ENCODE measurements at regions not wholly inside any gene's neighbourhood (a gene's known extent, or its start where the extent isn't known, plus 50 kb on each side); places are given as distances from the start of the nearest gene placed in this dataset.
A peak's percentile ranks its signal among the peaks of the same experiment; 100 is the strongest.

DNA sequence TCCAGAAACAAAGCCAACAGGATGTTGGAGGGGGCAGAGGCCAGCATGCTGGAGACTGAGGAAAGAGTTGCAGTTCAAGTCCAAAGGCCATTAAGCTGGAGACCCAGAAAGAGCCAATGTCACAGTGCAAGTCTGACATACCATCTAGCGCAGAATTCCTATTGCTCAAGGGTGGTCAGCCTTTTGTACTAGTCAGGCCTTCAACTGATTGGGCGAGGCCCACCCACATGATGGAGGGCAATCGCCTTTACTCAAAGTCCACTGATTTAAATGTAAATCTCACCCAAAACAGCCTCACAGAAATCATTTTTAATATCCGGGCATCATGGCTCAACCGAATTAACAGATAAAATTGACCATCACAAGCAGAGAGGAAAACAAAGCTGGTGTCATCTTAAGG, 113.9 kb downstream of the RCN1 start:
- DNase-seq = no peak

DNA sequence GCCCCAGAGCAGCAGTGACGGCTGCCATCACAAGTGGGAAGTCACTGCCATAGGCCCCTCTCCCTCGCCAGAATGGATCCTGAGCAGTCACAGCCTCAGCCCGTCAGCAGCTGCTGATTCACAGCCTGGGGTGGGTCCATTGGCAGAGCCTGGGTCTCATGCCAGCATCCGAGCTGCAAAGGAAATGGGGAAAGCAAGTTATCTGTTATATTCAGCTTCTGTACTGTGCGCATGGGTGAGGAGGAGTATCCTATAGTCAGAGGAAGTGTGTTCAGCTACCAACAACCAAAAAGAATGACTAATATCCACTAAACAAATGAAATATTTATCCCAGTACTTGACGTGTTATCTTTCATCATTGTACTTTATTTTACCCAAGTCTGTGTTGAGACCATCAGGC, 119.7 kb downstream of the RCN1 start:
- DNase-seq = no peak

DNA sequence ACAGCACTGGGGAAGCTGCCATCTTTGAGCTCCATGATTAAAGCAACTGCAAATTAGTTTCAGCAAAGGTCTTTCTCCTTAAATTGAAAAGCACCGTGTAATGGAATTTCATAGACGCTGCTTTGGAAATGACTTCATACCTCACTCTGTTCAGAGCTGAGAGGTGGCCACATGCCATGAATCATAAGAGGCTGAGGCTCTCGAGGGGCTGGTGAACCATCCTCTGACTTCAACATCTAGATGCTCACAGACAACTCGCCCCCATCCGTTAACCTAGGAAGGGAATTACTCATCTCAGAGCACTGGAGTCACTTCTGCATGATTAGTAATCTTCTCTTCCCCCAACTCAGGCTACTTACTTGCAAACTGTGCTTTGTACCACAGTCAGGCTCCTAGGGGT, 122.3 kb downstream of the RCN1 start:
- DNase-seq = no peak

DNA sequence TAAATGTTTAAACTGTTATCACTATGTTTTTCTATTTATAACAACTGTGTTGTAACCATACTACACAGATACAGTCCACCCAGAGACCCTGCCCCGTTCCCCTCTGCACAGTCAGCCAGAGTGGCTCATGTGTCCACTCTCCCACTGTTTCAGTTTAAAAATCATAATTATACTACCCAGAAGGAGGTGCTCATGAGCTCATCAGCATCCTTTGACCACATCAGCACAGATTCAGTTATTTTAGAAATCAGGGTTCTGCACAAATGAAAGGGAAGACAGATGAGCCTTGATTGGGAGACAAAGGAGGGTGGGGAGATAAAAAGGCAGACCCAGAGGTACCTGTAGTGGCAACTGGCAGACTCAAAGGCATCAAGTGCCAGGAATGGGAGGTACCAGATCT, 124.3 kb downstream of the RCN1 start:
- no peak for DNase-seq

DNA sequence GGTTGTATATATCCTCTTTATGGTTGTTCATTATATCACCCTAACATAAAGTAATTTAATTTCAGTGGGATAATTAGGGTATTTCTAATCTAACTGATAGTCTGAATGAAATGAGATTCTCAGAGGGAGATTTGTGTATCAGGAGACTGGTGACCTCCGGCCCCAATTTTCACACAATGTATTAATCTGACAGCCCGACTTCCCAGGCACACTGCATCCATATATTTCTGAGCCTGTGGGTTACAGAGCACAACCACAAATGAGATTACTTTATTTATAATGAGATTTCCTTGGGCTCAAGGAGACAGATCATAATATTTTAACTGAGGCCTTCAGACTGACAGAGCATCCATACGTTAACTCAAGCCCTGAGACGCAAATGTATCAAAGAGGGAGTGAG, 125.9 kb downstream of the RCN1 start:
- no peak for DNase-seq

DNA sequence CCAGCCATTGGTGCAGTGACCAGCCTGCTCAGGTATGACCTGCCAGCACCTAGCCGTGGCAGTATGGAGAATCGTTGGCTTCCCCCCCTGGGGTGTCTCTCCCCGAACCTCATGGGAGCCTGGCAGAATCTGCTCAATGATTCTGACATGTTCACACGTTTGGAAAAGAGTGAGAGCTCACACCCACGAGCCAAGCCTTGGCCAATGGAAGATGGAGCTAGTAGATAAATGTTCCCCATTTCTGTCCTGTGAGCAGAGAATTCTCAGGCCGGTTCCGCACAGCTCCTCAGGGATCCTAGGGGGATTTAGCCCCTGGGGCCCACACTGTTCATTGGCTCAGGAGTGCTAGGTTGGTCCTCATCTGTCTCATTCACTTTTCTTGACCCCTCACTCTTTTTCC, 128.4 kb downstream of the RCN1 start:
- DNase-seq = no peak

DNA sequence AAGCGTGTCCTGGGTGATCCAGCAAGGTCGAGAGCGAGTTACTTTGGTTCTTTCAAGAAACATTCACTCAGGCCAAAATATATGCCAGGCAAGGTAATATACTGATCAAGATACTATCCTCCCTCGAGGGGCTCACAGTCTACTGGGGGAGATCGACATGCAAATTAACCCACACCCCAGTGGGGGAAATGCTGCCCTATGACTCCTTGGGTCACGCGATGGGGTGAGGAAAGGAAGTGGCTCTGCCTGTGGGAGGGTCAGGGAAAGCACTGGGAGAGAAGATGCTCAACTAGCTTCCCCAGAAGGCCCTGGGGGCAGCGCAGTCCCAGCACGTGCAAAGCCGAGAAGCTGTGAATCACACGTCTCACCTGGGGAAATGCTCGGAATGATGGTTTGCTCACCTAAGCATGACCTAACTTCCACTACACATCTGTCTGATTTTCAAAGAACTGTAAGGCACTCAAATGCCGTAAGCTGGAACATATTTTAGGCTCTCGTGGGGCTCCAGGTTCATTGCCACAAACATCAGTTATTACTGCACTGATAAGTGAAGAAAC, 130.7 kb downstream of the RCN1 start:
- no peak for DNase-seq

DNA sequence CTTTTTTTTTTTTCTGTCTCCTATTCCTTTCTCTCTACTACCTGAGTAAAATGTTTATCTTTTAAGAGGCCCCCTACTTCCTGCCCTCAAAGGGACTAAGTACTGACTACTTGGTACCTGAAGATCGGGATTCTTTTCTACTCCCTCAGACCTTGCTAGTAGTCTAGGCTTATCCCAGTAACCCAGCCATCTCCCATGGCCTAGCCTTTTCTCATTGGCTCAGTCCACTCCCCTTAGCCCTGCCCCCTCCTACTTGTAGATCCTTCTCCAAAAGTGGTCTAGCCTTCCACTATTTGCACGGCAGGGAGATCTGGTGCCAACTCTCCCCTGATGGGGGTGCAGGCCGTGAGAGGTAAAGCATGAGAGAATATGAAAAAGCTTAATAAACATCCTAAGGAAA, 133.7 kb downstream of the RCN1 start:
- no peak for DNase-seq

DNA sequence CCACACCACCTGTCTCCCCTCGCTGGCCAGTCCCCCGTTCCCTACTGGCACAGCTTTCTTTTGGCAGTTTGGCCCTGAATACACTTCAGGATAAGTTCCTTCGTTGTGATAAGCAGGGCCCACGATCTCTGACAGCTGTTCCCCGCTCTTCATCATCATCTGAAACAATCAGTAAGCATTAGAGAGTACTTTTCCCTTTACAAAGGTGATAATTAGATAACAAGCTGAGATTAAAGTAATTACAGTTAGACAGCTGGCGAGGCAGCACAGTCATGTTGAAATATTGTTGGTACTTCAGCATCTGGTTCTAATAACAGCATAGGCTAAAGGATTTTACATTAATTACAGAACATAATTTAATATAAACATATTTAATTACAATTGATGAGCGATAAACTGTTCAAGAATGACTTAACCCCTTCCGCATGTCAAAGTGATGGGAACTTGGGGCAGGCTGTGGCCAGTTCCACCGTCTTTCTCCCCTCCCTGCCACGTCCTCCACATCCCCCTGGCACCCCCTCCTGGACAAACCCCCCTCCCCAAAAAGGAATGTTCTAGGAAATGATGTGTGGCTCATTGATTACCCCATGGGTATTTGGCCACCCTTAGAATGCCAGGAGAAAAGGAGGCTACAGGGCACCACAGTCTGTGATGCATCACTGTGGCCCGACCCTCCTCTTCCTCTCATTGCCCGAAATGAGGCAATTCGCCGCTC, 134.9 kb downstream of the RCN1 start:
- no peak for DNase-seq

DNA sequence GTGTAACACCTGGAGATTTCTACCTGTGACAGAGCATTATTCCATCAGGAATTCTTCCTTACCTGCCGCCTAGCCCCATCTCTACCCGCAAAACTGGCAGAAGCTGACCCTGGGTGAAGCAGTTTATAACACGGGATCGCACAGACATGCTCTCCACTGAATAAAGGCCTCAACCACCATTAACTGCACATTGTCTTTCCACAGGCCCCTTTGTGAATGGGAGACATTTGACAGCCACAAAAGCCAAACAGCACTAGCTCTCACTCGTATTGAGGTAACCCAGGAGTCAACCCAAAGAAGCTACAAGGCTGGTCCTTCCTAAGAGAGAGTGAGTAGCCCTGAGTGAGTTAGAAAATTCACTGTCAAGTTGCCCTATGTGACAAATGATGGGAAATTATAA, 135.6 kb downstream of the RCN1 start:
- DNase-seq = no peak

DNA sequence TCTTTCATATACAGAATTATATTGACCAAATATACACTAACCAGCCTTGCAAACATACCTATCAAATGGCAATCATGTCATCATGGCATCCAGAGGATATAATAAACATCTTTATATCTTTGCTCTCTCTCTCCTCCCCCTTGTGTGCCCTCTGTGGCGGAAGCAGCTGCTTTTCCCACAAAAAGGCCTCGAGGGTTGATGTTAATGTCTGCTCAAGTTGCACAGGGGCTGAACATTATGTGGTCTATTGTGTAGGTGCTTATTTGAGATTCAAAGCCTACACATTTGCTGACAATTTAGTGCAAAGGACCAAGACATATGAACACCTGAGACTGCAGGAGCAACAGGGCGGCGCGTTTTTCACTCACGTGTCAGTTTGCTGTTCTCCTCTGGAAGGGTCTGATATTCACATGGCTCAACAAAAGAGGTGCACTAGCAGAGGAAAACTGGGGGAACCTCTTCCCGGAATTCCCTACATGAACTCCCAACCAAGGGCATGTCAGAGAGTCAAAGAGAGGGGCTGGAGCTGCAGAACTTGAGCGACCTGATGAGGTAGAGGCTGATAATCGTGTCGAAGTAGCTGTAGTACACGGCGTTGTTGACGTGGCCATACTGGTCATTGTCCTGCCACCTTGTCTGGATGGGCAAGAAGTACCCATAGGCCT, 138.8 kb downstream of the RCN1 start:
- DNase-seq = no peak

DNA sequence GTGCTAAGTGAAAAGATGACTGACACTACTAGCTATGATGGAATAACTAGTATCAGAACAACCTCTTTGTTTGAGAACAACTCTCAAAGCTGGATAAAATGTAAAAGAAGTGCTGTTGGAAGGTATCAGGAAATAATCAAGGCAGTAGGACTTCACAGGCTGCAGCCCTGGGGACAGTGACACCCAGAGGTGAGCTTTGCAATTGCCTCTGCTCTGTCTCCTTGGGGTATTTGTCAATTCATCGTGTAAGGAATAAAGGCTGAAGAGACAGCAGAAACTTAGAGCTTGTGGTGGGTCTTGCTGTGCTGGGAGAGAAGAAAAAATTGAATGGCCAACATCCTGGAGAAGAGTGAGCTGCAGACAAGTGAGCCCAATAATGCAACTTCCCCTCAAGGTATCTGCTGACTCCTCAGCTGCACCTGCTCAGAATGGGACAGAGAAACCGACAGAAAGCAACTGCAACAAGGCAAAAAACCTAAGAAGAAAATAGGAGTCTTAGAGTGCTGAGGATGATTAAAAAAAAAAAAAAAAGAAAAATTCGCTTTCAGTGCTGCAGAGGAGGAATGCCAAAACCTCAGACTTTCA, 141.1 kb downstream of the RCN1 start:
- no peak for DNase-seq

DNA sequence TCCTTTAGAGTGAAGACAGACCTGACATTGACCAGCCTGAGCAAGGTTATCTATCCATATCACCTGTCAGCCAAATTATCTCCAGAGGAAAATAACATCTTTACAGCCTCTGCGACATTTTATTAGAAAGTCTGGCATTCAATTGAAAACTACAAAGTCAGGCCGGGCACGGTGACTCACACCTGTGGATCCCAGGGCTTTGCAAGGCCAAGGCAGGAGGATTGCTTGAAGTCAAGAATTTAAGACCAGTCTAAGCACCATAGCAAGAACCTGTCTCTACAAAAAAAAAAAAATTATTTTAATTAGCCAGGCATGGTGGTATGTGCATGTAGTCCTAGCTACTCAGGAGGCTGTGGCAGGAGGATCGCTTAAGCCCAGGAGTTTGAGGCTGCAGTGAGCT, 141.6 kb downstream of the RCN1 start:
- DNase-seq = no peak

DNA sequence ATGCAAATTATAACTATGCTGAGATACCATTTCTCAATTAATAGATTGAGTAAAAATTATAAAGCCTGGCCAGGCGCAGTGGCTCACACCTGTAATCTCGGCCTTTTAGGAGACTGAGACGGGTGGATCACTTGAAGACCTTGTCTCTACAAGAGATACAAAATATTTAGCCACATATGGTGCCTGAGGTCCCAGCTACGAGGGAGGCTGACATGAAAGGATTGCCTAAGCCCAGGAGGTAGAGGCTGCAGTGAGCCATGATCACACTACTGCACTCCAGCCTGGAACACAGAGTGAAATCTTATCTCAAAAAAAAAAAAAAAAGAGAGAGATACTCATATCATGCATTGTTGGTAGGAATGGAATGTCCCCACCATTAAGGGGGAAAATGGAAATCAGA, 142.4 kb downstream of the RCN1 start:
- no peak for DNase-seq

DNA sequence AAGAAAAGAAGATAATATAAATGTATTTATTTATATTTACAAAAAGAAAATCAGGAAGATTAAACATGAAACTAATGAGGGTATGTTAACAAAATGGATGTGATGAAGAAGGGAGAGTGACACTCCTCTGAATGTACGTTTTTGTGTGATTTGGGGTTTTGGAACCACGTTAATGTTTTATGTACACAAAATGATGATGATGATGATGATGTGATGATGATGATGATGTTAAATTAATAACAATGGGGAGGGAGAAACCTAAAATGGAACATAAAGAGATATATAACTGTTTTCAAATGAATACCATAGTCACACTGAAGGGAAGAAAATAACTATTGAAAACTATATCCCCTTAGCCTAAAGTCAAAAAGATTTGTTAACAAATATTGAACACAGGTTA, 143.1 kb downstream of the RCN1 start:
- no peak for DNase-seq

DNA sequence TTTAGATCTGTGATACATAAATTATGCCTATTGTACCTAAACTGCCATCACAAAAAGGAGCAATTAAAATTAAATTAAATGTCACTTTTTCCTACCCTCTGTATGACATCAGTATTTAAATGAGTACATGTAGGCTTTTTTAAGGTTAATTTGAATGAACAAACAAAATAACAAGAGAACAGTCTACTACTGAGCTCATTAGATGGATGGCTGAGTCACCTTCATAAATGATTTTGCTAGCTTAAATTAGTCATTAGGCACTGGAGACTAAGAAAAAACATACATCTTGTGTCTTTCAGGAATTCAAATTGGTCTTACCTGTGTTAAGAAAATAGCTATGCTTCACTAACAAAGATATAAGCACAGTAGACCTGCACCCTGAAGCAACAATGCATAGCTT, 153.6 kb downstream of the RCN1 start:
- no peak for DNase-seq

DNA sequence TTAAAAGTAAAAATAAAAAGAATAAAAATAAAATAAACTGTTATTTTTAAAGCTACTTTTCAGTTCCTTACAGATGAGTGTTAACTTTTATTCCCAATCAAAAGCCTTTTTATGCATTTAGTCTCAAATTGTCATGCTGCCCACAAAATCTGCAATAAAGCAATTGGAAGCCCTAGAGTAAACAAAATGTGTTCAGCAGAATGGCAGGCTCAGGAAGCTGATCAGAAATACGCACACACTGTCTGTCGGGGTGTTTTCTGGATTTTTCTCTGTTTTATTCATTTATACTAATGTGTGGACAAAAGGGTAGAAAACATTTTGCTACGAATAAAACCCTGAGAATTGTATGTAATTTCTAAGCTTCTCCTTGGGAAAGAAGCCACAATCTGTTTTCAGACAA, 162.8 kb downstream of the RCN1 start:
- no peak for DNase-seq

DNA sequence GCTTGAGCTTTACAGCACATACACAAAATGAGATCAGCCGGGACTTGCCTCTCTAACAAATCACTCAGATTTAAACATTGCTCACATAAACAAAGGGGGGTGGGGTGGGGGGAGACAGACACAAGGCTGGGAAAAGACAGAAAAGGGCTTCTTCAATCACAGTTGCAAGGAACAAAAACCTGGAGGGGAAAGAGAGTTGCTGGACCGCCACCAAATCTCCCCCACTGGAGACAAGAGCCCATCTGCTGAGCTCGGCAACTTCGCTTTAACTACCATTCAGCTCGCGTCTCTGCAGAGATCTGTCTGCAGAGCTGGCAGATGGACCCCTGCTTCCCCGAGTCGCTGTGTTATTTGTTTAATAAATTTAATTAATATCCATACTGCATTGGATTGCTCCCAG, 165.0 kb downstream of the RCN1 start:
- peak; percentile 51 for DNase-seq

DNA sequence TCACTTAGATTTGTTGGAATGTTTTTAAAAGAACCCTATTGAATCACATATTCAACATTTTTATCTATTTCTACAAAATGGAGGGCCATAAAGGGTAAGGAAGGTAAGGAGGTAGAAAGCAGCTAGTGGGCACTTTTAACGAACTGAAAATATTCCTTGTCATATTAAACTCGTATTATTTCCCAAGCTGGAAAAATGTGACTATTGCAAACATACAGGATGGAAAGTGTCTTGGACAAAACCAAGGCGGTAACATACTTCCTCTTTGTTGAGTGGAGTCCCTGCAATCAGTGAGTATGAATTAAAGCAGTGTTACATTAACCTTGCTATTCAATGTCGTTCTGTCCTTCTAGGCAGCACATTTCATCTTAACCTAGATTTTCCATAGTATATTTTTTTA, 165.6 kb downstream of the RCN1 start:
- no peak for DNase-seq

DNA sequence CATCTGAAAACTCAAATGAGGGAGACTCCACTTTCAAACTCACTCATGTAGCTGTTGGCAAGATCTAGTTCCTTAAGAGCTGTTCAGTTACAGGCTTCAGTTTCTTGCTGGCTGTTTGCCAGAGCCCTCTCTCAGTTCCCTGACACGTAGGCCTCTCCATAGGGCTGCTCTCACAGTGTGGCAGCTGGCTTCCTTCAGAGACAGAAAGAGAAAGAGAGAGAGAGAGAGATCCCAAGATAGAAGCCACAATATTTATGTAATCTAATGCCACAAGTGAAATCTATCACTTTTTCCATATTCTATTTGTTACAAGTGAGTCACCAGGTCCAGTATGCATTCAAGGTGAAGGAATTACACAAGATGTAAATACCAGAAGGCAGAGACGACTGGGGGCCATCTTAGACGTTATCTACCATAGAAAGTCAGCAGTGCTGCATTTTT, 168.8 kb downstream of the RCN1 start:
- peak; percentile 65 for DNase-seq

DNA sequence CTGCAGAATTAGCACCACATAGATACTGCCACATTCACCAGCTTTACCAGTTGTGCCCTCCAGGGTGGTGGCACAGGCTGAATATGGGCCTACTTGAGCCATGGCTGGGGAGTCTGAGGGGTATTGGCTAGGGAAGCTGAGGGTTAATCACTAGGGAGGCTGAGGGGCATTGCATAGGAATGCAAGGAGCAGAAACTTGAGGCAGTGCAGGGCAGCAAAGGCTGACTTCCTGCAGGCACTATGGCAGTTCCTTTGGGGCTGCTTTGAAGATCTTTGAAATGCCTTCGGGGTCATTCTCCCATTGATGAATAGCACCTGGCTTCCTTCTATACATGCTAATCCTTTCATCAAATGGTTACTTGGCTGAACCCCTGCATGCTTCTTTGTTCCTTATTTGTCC, 171.5 kb downstream of the RCN1 start:
- DNase-seq = no peak

DNA sequence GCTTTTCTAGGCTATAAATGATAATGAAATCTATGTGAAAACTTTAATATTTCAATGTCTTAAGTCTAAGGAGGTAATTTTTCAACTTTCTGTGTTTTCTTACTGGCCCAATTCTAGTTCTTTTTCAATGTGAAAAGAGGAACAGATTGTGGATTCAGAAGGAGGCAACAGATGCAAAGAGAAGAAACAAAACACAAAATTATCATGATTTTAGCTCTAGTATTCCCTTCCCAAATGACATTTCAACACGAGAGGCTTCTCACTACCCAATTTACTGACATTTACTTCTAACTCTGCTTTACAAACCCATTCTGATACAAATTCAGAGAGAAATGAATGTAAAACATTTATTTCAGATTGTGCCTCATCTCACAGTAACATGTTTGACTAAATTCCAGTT, 169.4 kb downstream of the WT1 start:
- no peak for DNase-seq

DNA sequence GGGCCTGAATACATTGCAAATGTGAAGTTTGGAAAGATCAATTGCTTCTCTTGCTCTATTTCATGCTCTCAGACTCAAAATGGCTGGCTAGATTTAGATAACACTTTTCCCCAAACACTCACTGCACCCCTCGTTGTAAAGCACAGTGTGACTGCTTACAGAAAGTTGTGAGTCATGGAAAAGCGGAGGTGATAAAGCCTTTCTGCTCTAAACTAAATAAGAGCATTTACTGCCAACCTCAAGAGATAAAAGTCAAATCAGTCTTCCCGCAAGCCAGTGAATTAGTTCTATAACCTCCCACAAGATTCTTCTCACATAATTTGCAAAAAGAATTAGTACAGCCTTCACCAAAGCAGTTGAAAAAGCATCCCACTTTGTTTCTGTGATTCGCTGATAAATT, 168.7 kb downstream of the WT1 start:
- no peak for DNase-seq
